ENCODE measurements at regions not wholly inside any gene's neighbourhood (a gene's known extent, or its start where the extent isn't known, plus 50 kb on each side); places are given as distances from the start of the nearest gene placed in this dataset.

GRCh38 chr11:92659793-92660192 lies 309.7 kb upstream of the MTNR1B start:
- no peak overlapping the region for H3K27ac ChIP-seq (ENCODE audit: low read depth, low read length)
- H3K79me2 ChIP-seq (ENCODE audit: insufficient read depth, low read length) = no peaks in the 10 kb centered on the region
- H3K9ac ChIP-seq (ENCODE audit: low read length) = no peak overlapping the region
- no peaks in the 10 kb centered on the region for H3K9me3 ChIP-seq (ENCODE audit: insufficient read depth, low read length)
- TF ChIP-seq EZH2phosphoT487 (conservative IDR thresholded peaks at IDR 0.05; ENCODE audit: low read length) (no peak), CTCF (IDR thresholded peaks at IDR 0.05; ENCODE audit: insufficient read depth, low read length, poor library complexity, severe bottlenecking) (no peak)
- H2AFZ ChIP-seq (ENCODE audit: low read depth, low read length, severe bottlenecking) = no peak overlapping the region
- H3K4me3 ChIP-seq (ENCODE audit: insufficient read depth, low read length, poor library complexity, severe bottlenecking) = no peak overlapping the region
- H3F3A ChIP-seq (ENCODE audit: insufficient read depth) = no peaks in the 10 kb centered on the region
- no peaks in the 10 kb centered on the region for H3K9me2 ChIP-seq (replicated peaks; ENCODE audit: insufficient read depth, low read length)
- no peaks in the 10 kb centered on the region for H3K36me3 ChIP-seq (ENCODE audit: low read length)
- H4K20me1 ChIP-seq (ENCODE audit: low read depth, low read length) = no peaks in the 10 kb centered on the region
- no peak overlapping the region for H3K4me2 ChIP-seq (ENCODE audit: low read depth, low read length, poor library complexity, severe bottlenecking)
- no peaks in the 10 kb centered on the region for H3K27me3 ChIP-seq (ENCODE audit: low read length)

GRCh38 chr11:92662601-92663360 lies 306.7 kb upstream of the MTNR1B start:
- no peaks in the 10 kb centered on the region for H3K9me2 ChIP-seq (replicated peaks; ENCODE audit: insufficient read depth, low read length)
- TF ChIP-seq EZH2phosphoT487 (conservative IDR thresholded peaks at IDR 0.05; ENCODE audit: low read length) = no peak
- TF ChIP-seq CTCF (IDR thresholded peaks at IDR 0.05; ENCODE audit: insufficient read depth, low read length, poor library complexity, severe bottlenecking) = no peak
- no peaks in the 10 kb centered on the region for H3K79me2 ChIP-seq (ENCODE audit: insufficient read depth, low read length)
- no peaks in the 10 kb centered on the region for H3K9me3 ChIP-seq (ENCODE audit: insufficient read depth, low read length)
- H3K27ac ChIP-seq (ENCODE audit: low read depth, low read length) = no peak overlapping the region
- no peak overlapping the region for H3K4me2 ChIP-seq (ENCODE audit: low read depth, low read length, poor library complexity, severe bottlenecking)
- H3K4me3 ChIP-seq (ENCODE audit: insufficient read depth, low read length, poor library complexity, severe bottlenecking) = no peak overlapping the region
- no peaks in the 10 kb centered on the region for H3F3A ChIP-seq (ENCODE audit: insufficient read depth)
- no peak overlapping the region for H3K9ac ChIP-seq (ENCODE audit: low read length)
- H4K20me1 ChIP-seq (ENCODE audit: low read depth, low read length) = no peaks in the 10 kb centered on the region
- no peak overlapping the region for H2AFZ ChIP-seq (ENCODE audit: low read depth, low read length, severe bottlenecking)
- no peaks in the 10 kb centered on the region for H3K36me3 ChIP-seq (ENCODE audit: low read length)
- H3K27me3 ChIP-seq (ENCODE audit: low read length) = no peaks in the 10 kb centered on the region

GRCh38 chr11:92663539-92663938 lies 305.9 kb upstream of the MTNR1B start:
- no peak overlapping the region for H3K9ac ChIP-seq (ENCODE audit: low read length)
- no peak overlapping the region for H3K4me2 ChIP-seq (ENCODE audit: low read depth, low read length, poor library complexity, severe bottlenecking)
- H3K27ac ChIP-seq (ENCODE audit: low read depth, low read length) = no peak overlapping the region
- TF ChIP-seq EZH2phosphoT487 (conservative IDR thresholded peaks at IDR 0.05; ENCODE audit: low read length) = no peak
- TF ChIP-seq CTCF (IDR thresholded peaks at IDR 0.05; ENCODE audit: insufficient read depth, low read length, poor library complexity, severe bottlenecking) = no peak
- H3F3A ChIP-seq (ENCODE audit: insufficient read depth) = no peaks in the 10 kb centered on the region
- H3K4me3 ChIP-seq (ENCODE audit: insufficient read depth, low read length, poor library complexity, severe bottlenecking) = no peak overlapping the region
- H3K27me3 ChIP-seq (ENCODE audit: low read length) = no peaks in the 10 kb centered on the region
- H3K9me3 ChIP-seq (ENCODE audit: insufficient read depth, low read length) = no peaks in the 10 kb centered on the region
- no peak overlapping the region for H2AFZ ChIP-seq (ENCODE audit: low read depth, low read length, severe bottlenecking)
- H4K20me1 ChIP-seq (ENCODE audit: low read depth, low read length) = no peaks in the 10 kb centered on the region
- H3K9me2 ChIP-seq (replicated peaks; ENCODE audit: insufficient read depth, low read length) = no peaks in the 10 kb centered on the region
- no peaks in the 10 kb centered on the region for H3K79me2 ChIP-seq (ENCODE audit: insufficient read depth, low read length)
- H3K36me3 ChIP-seq (ENCODE audit: low read length) = no peaks in the 10 kb centered on the region

All from SU-DHL-6 (cell line).